ENCODE measurements at regions not wholly inside any gene's neighbourhood (a gene's known extent, or its start where the extent isn't known, plus 50 kb on each side); places are given as distances from the start of the nearest gene placed in this dataset.

GRCh38 chr5:167156446-167156845 lies 1135.0 kb upstream of the WWC1 start (continued):
- no peak for TF ChIP-seq CTCF (IDR thresholded peaks at IDR 0.05; ENCODE audit: low read depth, low read length, missing input control)

GRCh38 chr5:167158588-167158987 lies 1132.9 kb upstream of the WWC1 start:
- Histone ChIP-seq H3K36me3 (ENCODE audit: control insufficient read depth in 4 of 4, insufficient read depth in 3 of 4, low read depth in 1 of 4, low read length in 3 of 4) (no peaks in the 10 kb centered on the region), H3K9me3 (ENCODE audit: control insufficient read depth in 4 of 4, low read length in 3 of 4) (no peaks in the 10 kb centered on the region), H3K27me3 (ENCODE audit: control insufficient read depth in 4 of 4, insufficient read depth in 4 of 4, low read length in 3 of 4) (no peaks in the 10 kb centered on the region), H3K4me1 (ENCODE audit: control insufficient read depth in 4 of 4, insufficient read depth in 4 of 4, low read length in 3 of 4) (no peaks in the 10 kb centered on the region), H3K9ac (ENCODE audit: low read depth in 1 of 2, low read length in 2 of 2) (no peak overlapping the region), H3K4me3 (ENCODE audit: low read depth in 1 of 3, low read length in 3 of 3) (no peak overlapping the region), H3K27ac (ENCODE audit: low read depth in 1 of 2, low read length in 2 of 2) (no peak overlapping the region)
- no peak for DNase-seq (ENCODE audit: low spot score)
- no peak for TF ChIP-seq ZBTB33 (IDR thresholded peaks at IDR 0.05)

- no peaks in the 10 kb centered on the region for H3K27me3 ChIP-seq (ENCODE audit: control insufficient read depth in 4 of 4, insufficient read depth in 4 of 4, low read length in 3 of 4)
- no peak overlapping the region for H3K27ac ChIP-seq (ENCODE audit: low read depth in 1 of 2, low read length in 2 of 2)
- TF ChIP-seq RXRA (IDR thresholded peaks at IDR 0.05) (no peak), REST (IDR thresholded peaks at IDR 0.05) (no peak), JUND (IDR thresholded peaks at IDR 0.05) (no peak), TAF1 (conservative IDR thresholded peaks at IDR 0.05) (no peak), EGR1 (IDR thresholded peaks at IDR 0.05; ENCODE audit: low read depth in 2 of 2) (no peak), ATF3 (IDR thresholded peaks at IDR 0.05) (no peak), SP1 (IDR thresholded peaks at IDR 0.05) (no peak), YY1 (IDR thresholded peaks at IDR 0.05) (no peak)
- H3K4me1 ChIP-seq (ENCODE audit: control insufficient read depth in 4 of 4, insufficient read depth in 4 of 4, low read length in 3 of 4): no peaks in the 10 kb centered on the region
- DNase-seq (ENCODE audit: low spot score): no peak
- no peak overlapping the region for H3K4me3 ChIP-seq (ENCODE audit: low read depth in 1 of 3, low read length in 3 of 3)
- no peaks in the 10 kb centered on the region for H3K36me3 ChIP-seq (ENCODE audit: control insufficient read depth in 4 of 4, insufficient read depth in 3 of 4, low read depth in 1 of 4, low read length in 3 of 4)
- no peaks in the 10 kb centered on the region for H3K9me3 ChIP-seq (ENCODE audit: control insufficient read depth in 4 of 4, low read length in 3 of 4)
- 92% methylated on average over 4 of the region's 4 CpGs for WGBS
- no peak overlapping the region for H3K9ac ChIP-seq (ENCODE audit: low read depth in 1 of 2, low read length in 2 of 2)
Measured at GRCh38 chr5:167160388-167160787, 1131.1 kb upstream of the WWC1 start.

All from liver (tissue), 8 donors.